GM18505 (cell line): ENCODE measurements at regions not wholly inside any gene's neighbourhood (a gene's known extent, or its start where the extent isn't known, plus 50 kb on each side); places are given as distances from the start of the nearest gene placed in this dataset.

Experiments
- ATAC-seq: cut with Tn5 transposase; IDR thresholded peaks from one replicate; pipeline ENCODE4 v1.9.1; 2021; ENCODE audit not compliant: unreplicated experiment
- POLR2A ChIP-seq: IDR thresholded peaks from 4 replicates; pipeline ENCODE4 v1.6.1; 2011; ENCODE audit warnings: borderline replicate concordance; ENCODE audit not compliant: insufficient read depth, insufficient read length; ENCODE audit errors: extremely low read depth

DNA sequence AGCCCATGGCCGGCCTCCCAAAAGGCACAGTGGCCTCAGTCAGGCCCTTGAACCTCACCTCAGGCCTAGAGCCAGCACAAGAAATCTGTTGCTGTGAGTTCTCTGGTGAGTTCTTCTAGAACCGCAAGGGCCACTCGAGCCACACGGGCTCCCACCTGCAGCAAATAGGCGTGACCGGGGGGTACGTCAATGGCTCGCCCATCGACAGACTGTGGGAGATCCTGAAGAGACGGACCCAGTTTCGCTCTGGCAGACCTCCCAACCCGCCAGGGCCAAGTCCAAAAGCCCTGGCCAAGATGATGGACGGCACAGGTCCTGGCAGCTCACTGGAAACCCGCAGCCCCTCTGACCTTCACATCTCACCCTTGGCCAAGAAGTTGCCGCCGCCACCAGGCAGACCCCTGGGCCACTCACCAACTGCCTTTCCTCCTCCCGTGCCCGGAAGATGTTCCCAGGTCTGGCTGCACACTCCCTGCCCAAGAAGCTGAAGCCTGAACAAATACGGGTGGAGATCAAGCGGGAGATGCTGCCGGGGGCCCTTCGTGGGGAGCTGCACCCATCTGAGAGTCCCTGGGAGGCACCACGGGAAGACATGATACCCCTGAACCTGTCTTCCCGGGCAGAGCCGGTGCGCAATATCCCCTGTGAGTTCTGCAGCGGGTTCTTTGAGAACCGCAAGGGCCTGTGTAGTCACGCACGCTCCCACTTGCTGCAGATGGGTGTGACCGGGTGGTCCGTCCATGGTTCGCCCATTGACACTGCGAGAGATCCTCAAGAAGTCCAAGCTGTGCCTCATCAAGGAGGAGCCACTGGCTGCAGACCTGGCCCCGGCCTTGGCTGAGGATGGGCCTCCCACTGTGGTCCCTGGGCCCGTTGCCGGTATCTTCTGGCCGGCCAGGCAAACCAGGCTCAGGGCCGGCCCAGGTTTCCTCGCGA is 544.2 kb upstream of the CCDC179 start:
- no peak for TF ChIP-seq POLR2A
- ATAC-seq: no peak

DNA sequence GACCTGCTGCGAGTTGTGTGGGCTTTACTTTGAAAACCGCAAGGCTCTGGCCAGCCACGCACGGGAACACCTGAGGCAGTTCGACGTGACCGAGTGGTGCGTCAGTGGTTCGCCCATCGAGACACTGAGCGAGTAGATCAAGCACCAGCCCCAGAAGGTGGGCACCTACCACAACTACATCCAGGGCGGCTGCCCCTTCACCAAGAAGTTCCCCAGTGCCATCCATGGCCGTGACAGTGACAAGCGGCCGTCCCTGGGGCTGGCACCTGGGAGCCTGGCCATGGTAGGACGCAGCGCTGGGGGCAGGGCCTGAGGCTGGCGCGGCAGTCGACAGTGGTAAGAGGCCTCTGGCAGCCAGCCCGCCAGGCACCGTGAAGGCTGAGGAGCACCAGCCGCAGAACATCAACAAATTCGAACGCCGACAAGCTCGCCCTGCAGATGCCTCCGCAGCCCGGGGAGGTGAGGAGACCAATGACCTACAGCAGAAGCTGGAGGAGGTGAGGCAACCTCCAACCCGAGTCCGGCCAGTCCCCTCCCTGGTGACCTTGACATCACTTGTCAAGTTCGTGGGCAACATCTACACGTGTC is 545.2 kb upstream of the CCDC179 start:
- TF ChIP-seq POLR2A: no peak

DNA sequence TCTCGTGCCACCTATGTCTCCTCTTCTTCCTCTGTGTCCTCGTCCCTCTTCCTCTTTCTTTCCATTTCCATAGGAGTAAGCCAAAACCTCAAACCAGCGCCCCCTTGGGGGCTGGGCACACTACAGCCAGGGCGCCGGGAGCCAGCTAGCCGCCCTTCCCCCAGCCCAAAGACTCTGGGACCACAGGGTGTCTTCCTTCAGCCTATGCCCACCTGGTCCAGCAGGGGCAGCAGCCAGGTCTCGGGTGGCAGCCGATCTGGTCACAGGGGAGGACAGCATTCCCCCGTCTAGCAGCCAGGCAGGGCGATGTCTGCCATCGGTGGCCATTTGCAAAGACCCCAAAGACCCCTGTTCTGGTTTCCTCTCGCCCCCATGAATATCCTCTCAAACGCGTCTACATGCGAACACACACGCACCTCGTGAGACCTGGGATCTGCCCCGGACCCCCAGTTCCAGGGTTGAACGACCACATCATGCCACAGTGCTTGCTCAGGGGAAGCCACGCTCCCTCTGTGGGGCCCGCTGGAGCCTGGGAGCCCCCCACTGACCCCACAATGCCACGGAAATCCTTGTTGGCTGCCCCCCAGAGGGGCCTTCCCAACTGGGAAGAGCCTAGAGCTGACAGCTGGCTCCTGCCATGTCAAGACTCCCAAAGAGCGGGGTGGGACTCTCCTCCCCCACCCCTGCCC is 546.0 kb upstream of the CCDC179 start:
- no peak for TF ChIP-seq POLR2A
- no peak for ATAC-seq

More for the DNA sequence above, 545.2 kb upstream of the CCDC179 start:
- no peak for ATAC-seq

DNA sequence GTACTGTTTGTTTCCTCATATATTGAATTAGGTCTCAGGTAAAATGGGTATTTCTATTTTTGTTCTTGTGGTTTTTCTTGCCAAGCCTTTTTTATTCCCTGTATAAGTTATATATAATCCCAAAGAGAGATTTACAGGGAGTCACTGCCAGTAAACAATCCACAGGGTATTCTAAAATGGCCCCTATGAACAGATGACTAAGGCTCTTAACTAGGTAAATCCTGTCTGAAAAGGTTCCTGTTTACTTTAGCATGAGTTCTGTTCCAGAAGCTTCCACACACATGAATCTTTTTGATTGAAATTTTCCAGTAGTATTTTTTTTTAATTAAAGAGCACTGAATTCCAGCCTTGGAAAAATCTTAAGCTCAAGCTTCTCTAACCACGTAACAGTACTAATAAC is 552.8 kb upstream of the CCDC179 start:
- no peak for TF ChIP-seq POLR2A

DNA sequence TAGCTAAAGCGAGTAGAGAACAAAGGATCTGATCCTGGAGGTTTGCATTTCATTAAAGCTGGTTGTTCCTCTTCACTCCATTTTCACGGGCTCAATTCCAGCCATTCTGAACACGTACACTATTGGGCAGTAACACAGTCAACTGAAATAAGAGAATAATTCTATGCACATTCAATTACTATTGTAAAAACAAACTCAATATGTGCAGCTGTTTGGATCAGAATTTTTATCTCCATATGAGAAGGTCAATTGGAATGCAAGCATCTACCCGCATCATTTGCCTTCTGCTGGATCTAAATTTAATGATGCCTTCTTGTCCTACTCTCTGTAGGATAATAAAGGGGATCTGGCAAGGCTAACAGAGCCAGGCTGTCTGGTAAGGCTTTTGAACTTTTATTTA is 562.8 kb upstream of the CCDC179 start:
- no peak for TF ChIP-seq POLR2A
- no peak for ATAC-seq

More for the DNA sequence above, 552.8 kb upstream of the CCDC179 start:
- ATAC-seq: no peak

DNA sequence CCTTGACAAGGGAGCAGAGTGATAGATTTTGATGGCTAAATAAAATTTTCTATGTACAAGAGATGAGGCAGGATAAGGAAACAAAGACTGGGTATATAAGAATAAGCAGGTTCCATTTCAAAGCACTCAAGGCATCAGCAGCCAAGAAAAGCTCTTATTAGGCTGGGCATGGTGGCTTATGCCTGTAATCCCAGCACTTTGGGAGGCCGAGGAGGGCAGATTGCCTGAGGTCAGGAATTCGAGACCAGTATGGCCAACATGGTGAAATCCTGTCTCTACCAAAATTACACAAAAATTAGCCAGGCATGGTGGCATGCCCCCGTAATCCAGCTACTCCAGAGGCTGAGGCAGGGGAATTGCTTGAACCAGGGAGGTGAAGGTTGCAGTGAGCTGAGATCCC is 563.4 kb upstream of the CCDC179 start:
- ATAC-seq: no peak
- TF ChIP-seq POLR2A: no peak

DNA sequence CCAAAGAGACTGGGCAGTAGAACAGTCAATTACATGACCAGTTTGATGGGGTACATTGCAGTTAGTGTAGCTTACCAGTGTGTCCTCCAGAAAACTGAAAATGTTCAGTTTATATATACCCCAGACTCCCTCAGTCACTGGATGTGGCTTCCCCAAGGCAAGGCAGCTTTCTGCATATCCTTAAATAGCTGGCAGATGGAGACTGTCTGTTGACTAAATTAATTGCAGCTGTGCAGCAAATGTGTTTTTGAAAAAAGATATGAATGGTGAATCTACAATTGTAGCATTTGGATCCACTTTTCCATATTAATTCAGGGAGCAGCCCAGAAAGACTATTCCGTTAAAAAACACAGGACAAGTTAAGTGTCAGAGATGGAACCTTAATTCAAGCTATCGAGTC is 565.1 kb upstream of the CCDC179 start:
- no peak for TF ChIP-seq POLR2A
- no peak for ATAC-seq

DNA sequence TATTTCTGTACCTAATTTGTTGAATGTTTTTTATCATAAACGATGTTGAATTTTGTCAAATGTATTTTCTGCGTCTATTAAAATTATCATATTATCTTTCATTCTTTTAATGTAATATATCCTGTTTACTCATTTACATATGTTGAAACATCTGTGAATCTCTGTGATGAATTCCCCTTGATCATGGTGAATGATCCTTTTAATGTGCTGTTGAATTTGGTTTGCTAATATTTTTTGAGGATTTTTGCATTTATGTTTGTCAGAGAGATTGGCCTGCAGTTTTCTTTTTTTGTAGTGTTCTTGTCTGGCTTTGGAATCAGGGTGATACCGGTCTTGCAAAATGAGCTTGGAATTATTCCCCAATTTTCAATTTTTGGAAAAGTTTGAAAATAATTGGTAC is 569.3 kb upstream of the CCDC179 start:
- TF ChIP-seq POLR2A: no peak
- no peak for ATAC-seq

DNA sequence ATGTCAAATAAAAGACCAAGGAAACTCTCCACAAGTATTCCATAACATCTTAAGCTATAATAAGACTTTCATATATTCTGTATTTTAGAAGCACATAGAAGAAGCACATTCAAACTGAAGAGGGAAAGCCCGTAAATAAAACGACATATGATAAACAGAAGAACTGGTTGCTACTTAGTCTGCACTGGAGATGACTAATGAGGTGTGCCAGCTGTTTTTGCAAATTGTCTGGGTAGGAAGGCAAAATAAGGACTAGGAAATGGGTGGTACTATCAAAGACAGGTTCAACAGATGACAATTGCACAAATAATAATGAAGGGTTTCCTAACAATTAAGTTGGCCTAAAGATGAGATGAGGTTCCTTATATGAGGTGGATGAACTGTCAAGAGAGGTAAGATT is 593.2 kb upstream of the CCDC179 start:
- ATAC-seq: no peak
- no peak for TF ChIP-seq POLR2A

DNA sequence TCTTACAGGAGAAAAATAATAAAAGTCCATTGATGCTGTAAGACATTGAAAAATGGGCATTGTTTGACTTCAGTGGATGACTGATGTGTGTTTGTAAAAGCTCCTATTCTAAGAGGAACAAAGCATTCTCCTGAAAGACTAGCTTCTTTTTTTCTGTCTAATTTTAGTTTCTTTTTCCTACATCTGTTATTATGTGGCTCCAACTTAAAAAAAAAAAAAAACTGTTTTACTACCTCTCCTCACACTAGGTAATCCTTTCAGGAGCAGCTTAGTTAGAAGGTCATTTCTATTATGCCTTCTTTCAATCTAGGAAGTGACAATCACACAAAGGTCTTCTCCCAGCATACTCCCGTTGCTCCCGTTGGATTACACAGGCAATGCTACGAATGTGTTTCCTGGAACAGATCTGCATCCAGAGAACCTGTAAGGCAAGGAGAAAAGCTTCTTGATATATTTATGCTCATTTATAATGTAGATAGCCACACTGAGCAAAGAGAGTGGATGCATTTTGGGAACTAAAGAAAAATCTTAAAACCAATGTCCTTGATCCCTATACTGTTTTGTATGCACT is 595.1 kb upstream of the CCDC179 start:
- no peak for ATAC-seq
- no peak for TF ChIP-seq POLR2A

DNA sequence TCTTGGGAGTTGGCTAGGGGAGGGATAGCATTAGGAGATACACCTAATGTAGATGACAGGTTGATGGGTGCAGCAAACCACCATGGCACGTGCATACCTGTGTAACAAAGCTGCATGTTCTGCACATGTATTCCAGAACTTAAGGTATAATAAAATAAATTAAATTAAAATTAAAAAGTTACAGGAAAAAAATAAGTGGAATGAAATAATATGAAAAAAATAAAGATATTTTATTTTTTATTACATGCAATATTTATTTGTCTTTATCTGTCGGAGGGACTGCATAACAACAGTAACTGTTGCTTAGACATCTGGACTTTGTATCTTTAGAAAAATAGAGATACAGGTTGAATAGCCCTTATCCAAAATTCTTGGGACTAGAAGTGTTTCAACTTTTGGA is 597.4 kb upstream of the CCDC179 start:
- ATAC-seq: no peak
- no peak for TF ChIP-seq POLR2A

DNA sequence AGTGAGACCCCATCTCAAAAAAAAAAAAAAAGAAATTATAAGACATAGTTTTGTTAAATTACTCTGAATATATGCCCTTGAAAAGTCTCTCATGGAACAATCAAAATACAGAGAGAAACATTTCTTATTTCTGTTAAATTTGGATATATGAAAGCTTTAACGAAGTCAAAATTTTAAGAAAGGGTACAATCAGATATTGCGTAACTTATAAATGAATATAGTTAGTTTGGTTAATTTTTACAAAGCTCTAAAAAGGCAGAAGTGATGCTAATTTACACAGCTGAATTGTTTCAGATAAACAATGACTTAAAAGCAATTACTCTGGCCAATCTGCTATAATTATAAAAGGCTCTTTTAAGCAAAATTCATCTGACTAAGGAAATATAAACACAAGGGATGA is 611.6 kb upstream of the CCDC179 start:
- no peak for ATAC-seq
- TF ChIP-seq POLR2A: no peak

DNA sequence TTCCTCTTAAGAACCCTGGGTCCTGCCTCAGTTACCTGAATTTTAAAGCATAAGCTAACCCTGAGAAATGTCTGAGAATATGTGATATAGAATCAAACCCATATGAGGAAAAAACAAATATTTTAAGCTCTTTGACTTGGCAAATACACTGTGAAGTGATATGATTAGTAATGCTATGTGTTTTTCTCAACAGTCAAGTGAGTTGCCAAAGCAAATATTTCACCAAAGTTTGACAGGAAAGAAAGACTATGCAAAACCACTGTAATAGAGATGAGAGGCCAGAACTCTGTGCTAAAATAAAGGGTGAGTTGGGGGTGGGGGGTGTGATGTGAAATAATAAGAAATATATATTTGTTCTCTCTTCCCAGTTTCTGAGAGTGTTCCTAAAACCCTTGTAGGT is 613.5 kb upstream of the CCDC179 start:
- no peak for ATAC-seq
- TF ChIP-seq POLR2A: no peak
